ENCODE measurements at regions not wholly inside any gene's neighbourhood (a gene's known extent, or its start where the extent isn't known, plus 50 kb on each side); places are given as distances from the start of the nearest gene placed in this dataset.

DNA sequence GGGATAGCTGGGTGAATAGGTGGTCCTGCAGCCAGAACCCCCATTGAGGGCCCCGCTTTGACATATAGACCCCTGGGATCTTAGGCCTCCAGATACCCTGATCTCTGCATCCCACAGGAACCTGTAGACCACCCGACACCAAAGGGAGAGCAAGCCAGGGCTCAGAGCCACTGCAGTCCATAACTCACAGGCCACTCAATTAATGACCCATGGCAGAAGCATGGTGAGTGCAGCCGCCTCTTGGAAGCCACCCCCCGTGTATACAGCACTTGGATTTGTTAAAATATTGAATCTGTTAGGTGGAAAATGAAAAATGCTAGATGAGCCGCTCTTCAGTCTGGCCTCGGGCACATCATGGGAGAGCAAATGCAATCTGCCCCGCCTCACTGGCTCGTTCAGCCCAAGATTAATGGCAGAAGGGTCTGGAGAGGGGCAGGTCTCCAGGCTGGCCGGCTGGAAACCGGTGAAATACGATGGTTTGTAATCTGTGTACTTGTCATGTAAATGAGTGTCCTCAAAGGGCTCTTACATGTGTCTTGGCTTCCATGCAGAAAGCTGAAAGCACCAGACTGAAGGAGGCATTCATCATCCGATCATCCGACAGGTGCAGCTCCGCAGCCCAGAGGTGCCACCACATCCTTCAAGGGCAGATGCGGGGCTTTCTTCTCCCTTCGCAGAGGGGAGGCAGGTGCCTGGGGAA, 111.3 kb downstream of the OLFM1 start:
- H3K4me1 ChIP-seq, result no peaks in the 10 kb centered on the region
- no peak overlapping the region for H3K27ac ChIP-seq
- TF ChIP-seq CTCF (IDR thresholded peaks at IDR 0.05) (no peak), POLR2A (IDR thresholded peaks at IDR 0.05) (no peak)
- DNase-seq, result no peak
- no peaks in the 10 kb centered on the region for H3K27me3 ChIP-seq
- H3K9me3 ChIP-seq, result no peaks in the 10 kb centered on the region
- H3K36me3 ChIP-seq (ENCODE audit: low read depth, missing control alignments), result no peaks in the 10 kb centered on the region
- intact Hi-C loops (cut with DNase I; ENCODE audit: low total_unique reads), result no loop called here
- WGBS, 2 donors, result 35 to 49% methylated on average over 12 to 16 of the region's 16 CpGs
- no peak overlapping the region for H3K4me3 ChIP-seq

GRCh38 chr9:135199489-135199888, 112.0 kb downstream of the OLFM1 start:
- no peaks in the 10 kb centered on the region for H3K36me3 ChIP-seq (ENCODE audit: low read depth, missing control alignments)
- no peak for DNase-seq
- no peaks in the 10 kb centered on the region for H3K27me3 ChIP-seq
- H3K4me1 ChIP-seq, result no peaks in the 10 kb centered on the region
- TF ChIP-seq CTCF (IDR thresholded peaks at IDR 0.05) (no peak), POLR2A (IDR thresholded peaks at IDR 0.05) (no peak)
- intact Hi-C loops (cut with DNase I; ENCODE audit: low total_unique reads), result no loop called here
- no peaks in the 10 kb centered on the region for H3K9me3 ChIP-seq
- H3K27ac ChIP-seq, result no peak overlapping the region
- H3K4me3 ChIP-seq, result no peak overlapping the region
- 77 to 90% methylated on average over 4 to 5 of the region's 5 CpGs for WGBS, 2 donors

DNA sequence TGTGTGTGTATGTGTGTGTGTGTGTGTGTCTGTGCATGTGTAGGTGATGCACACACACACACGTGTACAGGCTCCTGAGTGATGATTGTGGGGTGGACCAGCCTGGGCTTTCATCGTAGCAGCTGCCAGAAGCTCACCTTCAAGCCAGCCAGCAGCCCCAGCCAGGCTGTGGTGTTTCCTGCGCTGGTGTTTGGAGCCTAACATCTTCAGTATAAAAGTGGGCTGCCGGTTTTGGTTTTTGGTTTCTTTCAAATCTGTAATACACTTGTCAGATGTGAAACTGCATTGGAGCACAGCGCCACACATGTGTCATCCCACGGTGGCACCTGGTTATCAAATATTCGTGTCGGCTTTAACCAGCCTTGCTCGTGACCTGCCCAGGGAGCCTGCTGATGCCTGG, 114.2 kb downstream of the OLFM1 start:
- Histone ChIP-seq H3K4me1 (no peaks in the 10 kb centered on the region), H3K4me3 (no peak overlapping the region), H3K27ac (no peak overlapping the region), H3K9me3 (no peaks in the 10 kb centered on the region), H3K36me3 (ENCODE audit: low read depth, missing control alignments) (no peaks in the 10 kb centered on the region), H3K27me3 (no peaks in the 10 kb centered on the region)
- WGBS, 2 donors, result 88 to 90% methylated on average over 9 of the region's 9 CpGs
- intact Hi-C loops (cut with DNase I; ENCODE audit: low total_unique reads), result no loop called here
- TF ChIP-seq POLR2A (IDR thresholded peaks at IDR 0.05) (no peak), CTCF (IDR thresholded peaks at IDR 0.05) (no peak)
- DNase-seq, result no peak

- intact Hi-C loops (cut with DNase I; ENCODE audit: low total_unique reads), result no loop called here
- H3K4me3 ChIP-seq, result no peak overlapping the region
- H3K9me3 ChIP-seq, result no peaks in the 10 kb centered on the region
- no peaks in the 10 kb centered on the region for H3K4me1 ChIP-seq
- H3K27me3 ChIP-seq, result no peaks in the 10 kb centered on the region
- WGBS, 2 donors, result 89 to 93% methylated on average over 8 of the region's 8 CpGs
- no peak for DNase-seq
- TF ChIP-seq POLR2A (IDR thresholded peaks at IDR 0.05) (no peak), CTCF (IDR thresholded peaks at IDR 0.05) (no peak)
- H3K36me3 ChIP-seq (ENCODE audit: low read depth, missing control alignments), result no peaks in the 10 kb centered on the region
- H3K27ac ChIP-seq, result no peak overlapping the region
Observed at GRCh38 chr9:135204177-135204576, 116.7 kb downstream of the OLFM1 start.

GRCh38 chr9:135209136-135209535, 121.7 kb downstream of the OLFM1 start:
- no peaks in the 10 kb centered on the region for H3K9me3 ChIP-seq
- intact Hi-C loops (cut with DNase I; ENCODE audit: low total_unique reads), result no loop called here
- no peaks in the 10 kb centered on the region for H3K4me1 ChIP-seq
- 73 to 89% methylated on average over 7 of the region's 7 CpGs for WGBS, 2 donors
- H3K27me3 ChIP-seq, result no peaks in the 10 kb centered on the region
- DNase-seq, result no peak
- no peak overlapping the region for H3K4me3 ChIP-seq
- no peak for TF ChIP-seq POLR2A (IDR thresholded peaks at IDR 0.05)
- TF ChIP-seq CTCF (IDR thresholded peaks at IDR 0.05), result no peak
- H3K27ac ChIP-seq, result no peak overlapping the region
- H3K36me3 ChIP-seq (ENCODE audit: low read depth, missing control alignments), result no peaks in the 10 kb centered on the region
